EH (cell line): ENCODE measurements at regions not wholly inside any gene's neighbourhood (a gene's known extent, or its start where the extent isn't known, plus 50 kb on each side); places are given as distances from the start of the nearest gene placed in this dataset.

Experiments
- DNase-seq: peaks from one replicate; pipeline ENCODE4 v3.0.0-alpha.2; 2015; ENCODE audit warnings: low read depth

- DNase-seq, result peak; percentile 11
Observed at GRCh38 chr13:50104493-50104892, 89.2 kb downstream of the KCNRG start.

GRCh38 chr13:50106559-50106958, 91.3 kb downstream of the KCNRG start:
- DNase-seq, result no peak

GRCh38 chr13:50107205-50107604, 92.0 kb downstream of the KCNRG start:
- no peak for DNase-seq

- no peak for DNase-seq
Observed at GRCh38 chr13:50114961-50115360, 99.7 kb downstream of the KCNRG start.

- DNase-seq, result no peak
Observed at GRCh38 chr13:50115695-50116094, 100.5 kb downstream of the KCNRG start.

- peak; percentile 45 for DNase-seq
Observed at GRCh38 chr13:50116430-50116973, 101.3 kb downstream of the KCNRG start.

GRCh38 chr13:50119591-50119990, 104.3 kb downstream of the KCNRG start:
- no peak for DNase-seq

- DNase-seq, result no peak
Observed at GRCh38 chr13:50122455-50122854, 107.2 kb downstream of the KCNRG start.

- DNase-seq, result no peak
Observed at GRCh38 chr13:50123002-50123401, 107.8 kb downstream of the KCNRG start.

- DNase-seq, result no peak
Observed at GRCh38 chr13:50123515-50123861, 108.2 kb downstream of the KCNRG start.

- peak; percentile 97 for DNase-seq
Observed at GRCh38 chr13:50123862-50124535, 108.8 kb downstream of the KCNRG start.

- DNase-seq, result peak; percentile 64
Observed at GRCh38 chr13:50124536-50125303, 109.5 kb downstream of the KCNRG start.

GRCh38 chr13:50125304-50125553, 110.0 kb downstream of the KCNRG start:
- no peak for DNase-seq

GRCh38 chr13:50125554-50126262, 110.5 kb downstream of the KCNRG start:
- peak; percentile 85 for DNase-seq

- DNase-seq, result peak; percentile 30
Observed at GRCh38 chr13:50126263-50126992, 111.2 kb downstream of the KCNRG start.

- DNase-seq, result no peak
Observed at GRCh38 chr13:50126993-50127725, 111.9 kb downstream of the KCNRG start.

- DNase-seq, result no peak
Observed at GRCh38 chr13:50127726-50128291, 112.6 kb downstream of the KCNRG start.

GRCh38 chr13:50128428-50128931, 113.2 kb downstream of the KCNRG start:
- DNase-seq, result no peak

- DNase-seq, result no peak
Observed at GRCh38 chr13:50129081-50129705, 113.9 kb downstream of the KCNRG start.

GRCh38 chr13:50129706-50130122, 114.5 kb downstream of the KCNRG start:
- DNase-seq, result no peak
